Tibial nerve (tissue), 4 donors: ENCODE measurements at regions not wholly inside any gene's neighbourhood (a gene's known extent, or its start where the extent isn't known, plus 50 kb on each side); places are given as distances from the start of the nearest gene placed in this dataset.

ENCODE experiments used
- EP300 ChIP-seq, 2 donors: sonication (generic); formaldehyde crosslinking; IDR thresholded peaks; one replicate each; pipeline ENCODE4 v1.6.1; 2017; ENCODE audit warnings: antibody characterized with exemption in 2 of 2, mild to moderate bottlenecking in 1 of 2
- POLR2A ChIP-seq, 2 donors: fragments of 450-650 bp; IDR thresholded peaks; one replicate each; pipeline ENCODE4 v1.6.1; 2017; ENCODE audit warnings: antibody characterized with exemption in 2 of 2, mild to moderate bottlenecking in 2 of 2, moderate library complexity in 2 of 2
- TF ChIP-seq, protein P1 (sequence below), 5 experiments: fragments of 200-600 bp in 3 of 5; fragments of 450-650 bp in 2 of 5; sonication (generic) in 3 of 5; IDR thresholded peaks; one replicate each; pipeline ENCODE4 v1.5.1; 2016 to 2019; ENCODE audit warnings: antibody characterized with exemption in 5 of 5, mild to moderate bottlenecking in 3 of 5, moderate library complexity in 2 of 5

DNA sequence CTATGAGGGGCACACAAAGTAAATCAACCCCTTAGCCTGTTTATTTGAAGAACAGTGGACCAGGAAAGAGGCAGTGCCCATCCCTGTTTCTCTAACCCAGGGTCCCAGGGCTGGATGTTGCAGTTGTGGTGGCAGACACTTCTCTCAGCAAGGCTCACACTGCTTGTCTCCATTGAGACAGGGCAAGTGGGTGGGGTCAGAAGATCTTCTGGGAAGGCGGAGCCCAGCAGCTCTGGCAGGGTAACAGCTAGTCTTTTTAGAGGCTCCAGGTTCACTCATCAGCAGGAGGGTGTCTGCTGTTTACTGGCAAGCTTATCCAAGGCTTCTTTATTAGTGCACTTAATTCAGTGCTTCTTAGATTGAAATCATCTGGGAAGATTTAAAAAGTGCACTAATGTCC, 659.8 kb upstream of the DIPK2B start:
- TF ChIP-seq POLR2A (IDR thresholded peaks at IDR 0.05) (no peak), EP300 (IDR thresholded peaks at IDR 0.05) (no peak)
- TF ChIP-seq, protein P1, sequence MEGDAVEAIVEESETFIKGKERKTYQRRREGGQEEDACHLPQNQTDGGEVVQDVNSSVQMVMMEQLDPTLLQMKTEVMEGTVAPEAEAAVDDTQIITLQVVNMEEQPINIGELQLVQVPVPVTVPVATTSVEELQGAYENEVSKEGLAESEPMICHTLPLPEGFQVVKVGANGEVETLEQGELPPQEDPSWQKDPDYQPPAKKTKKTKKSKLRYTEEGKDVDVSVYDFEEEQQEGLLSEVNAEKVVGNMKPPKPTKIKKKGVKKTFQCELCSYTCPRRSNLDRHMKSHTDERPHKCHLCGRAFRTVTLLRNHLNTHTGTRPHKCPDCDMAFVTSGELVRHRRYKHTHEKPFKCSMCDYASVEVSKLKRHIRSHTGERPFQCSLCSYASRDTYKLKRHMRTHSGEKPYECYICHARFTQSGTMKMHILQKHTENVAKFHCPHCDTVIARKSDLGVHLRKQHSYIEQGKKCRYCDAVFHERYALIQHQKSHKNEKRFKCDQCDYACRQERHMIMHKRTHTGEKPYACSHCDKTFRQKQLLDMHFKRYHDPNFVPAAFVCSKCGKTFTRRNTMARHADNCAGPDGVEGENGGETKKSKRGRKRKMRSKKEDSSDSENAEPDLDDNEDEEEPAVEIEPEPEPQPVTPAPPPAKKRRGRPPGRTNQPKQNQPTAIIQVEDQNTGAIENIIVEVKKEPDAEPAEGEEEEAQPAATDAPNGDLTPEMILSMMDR (IDR thresholded peaks at IDR 0.05) = no peak
